ENCODE measurements at regions not wholly inside any gene's neighbourhood (a gene's known extent, or its start where the extent isn't known, plus 50 kb on each side); places are given as distances from the start of the nearest gene placed in this dataset.
A peak's percentile ranks its signal among the peaks of the same experiment; 100 is the strongest.
"Not testable (repeated sequence)": the region's sequence is repeated elsewhere in the genome, so short reads cannot be mapped to it uniquely, and the experiment has no call there.

- Histone ChIP-seq H3K4me1 (ENCODE audit: control insufficient read depth in 1 of 2, insufficient read depth in 2 of 2, low read length in 2 of 2) (no peaks in the 10 kb centered on the region), H3K9me3 (ENCODE audit: control insufficient read depth in 1 of 2, low read length in 2 of 2) (no peaks in the 10 kb centered on the region), H3K4me3 (ENCODE audit: low read depth in 1 of 2, low read length in 2 of 2) (no peak overlapping the region)
Observed at GRCh38 chr10:124205432-124205831, 112.0 kb upstream of the CHST15 start.

GRCh38 chr10:124204726-124205125 lies 111.3 kb upstream of the CHST15 start:
- Histone ChIP-seq H3K4me1 (ENCODE audit: control insufficient read depth in 1 of 2, insufficient read depth in 2 of 2, low read length in 2 of 2) (no peaks in the 10 kb centered on the region), H3K4me3 (ENCODE audit: low read depth in 1 of 2, low read length in 2 of 2) (no peak overlapping the region), H3K27me3 (ENCODE audit: control insufficient read depth in 1 of 2, insufficient read depth in 2 of 2, low read length in 2 of 2) (no peaks in the 10 kb centered on the region), H3K9ac (ENCODE audit: low read depth in 1 of 2, low read length in 2 of 2) (no peak overlapping the region), H3K9me3 (ENCODE audit: control insufficient read depth in 1 of 2, low read length in 2 of 2) (no peaks in the 10 kb centered on the region), H3K36me3 (ENCODE audit: control insufficient read depth in 1 of 2, insufficient read depth in 2 of 2, low read length in 2 of 2) (no peaks in the 10 kb centered on the region), H3K27ac (ENCODE audit: low read depth, low read length) (no peak overlapping the region)

More at GRCh38 chr10:124205432-124205831, 112.0 kb upstream of the CHST15 start:
- Histone ChIP-seq H3K27ac (ENCODE audit: low read depth, low read length) (no peak overlapping the region), H3K36me3 (ENCODE audit: control insufficient read depth in 1 of 2, insufficient read depth in 2 of 2, low read length in 2 of 2) (no peaks in the 10 kb centered on the region), H3K9ac (ENCODE audit: low read depth in 1 of 2, low read length in 2 of 2) (no peak overlapping the region), H3K27me3 (ENCODE audit: control insufficient read depth in 1 of 2, insufficient read depth in 2 of 2, low read length in 2 of 2) (no peaks in the 10 kb centered on the region)

GRCh38 chr10:124200011-124200410 lies 106.6 kb upstream of the CHST15 start:
- no peak overlapping the region for H3K9ac ChIP-seq (ENCODE audit: low read depth in 1 of 2, low read length in 2 of 2)
- H3K27me3 ChIP-seq (ENCODE audit: control insufficient read depth in 1 of 2, insufficient read depth in 2 of 2, low read length in 2 of 2), result no peaks in the 10 kb centered on the region
- H3K4me3 ChIP-seq (ENCODE audit: low read depth in 1 of 2, low read length in 2 of 2), result no peak overlapping the region
- H3K27ac ChIP-seq (ENCODE audit: low read depth, low read length), result no peak overlapping the region
- H3K9me3 ChIP-seq (ENCODE audit: control insufficient read depth in 1 of 2, low read length in 2 of 2), result no peaks in the 10 kb centered on the region
- no peaks in the 10 kb centered on the region for H3K4me1 ChIP-seq (ENCODE audit: control insufficient read depth in 1 of 2, insufficient read depth in 2 of 2, low read length in 2 of 2)
- no peaks in the 10 kb centered on the region for H3K36me3 ChIP-seq (ENCODE audit: control insufficient read depth in 1 of 2, insufficient read depth in 2 of 2, low read length in 2 of 2)

- H3K9ac ChIP-seq (ENCODE audit: low read depth in 1 of 2, low read length in 2 of 2), result no peak overlapping the region
- no peaks in the 10 kb centered on the region for H3K27me3 ChIP-seq (ENCODE audit: control insufficient read depth in 1 of 2, insufficient read depth in 2 of 2, low read length in 2 of 2)
- H3K36me3 ChIP-seq (ENCODE audit: control insufficient read depth in 1 of 2, insufficient read depth in 2 of 2, low read length in 2 of 2), result no peaks in the 10 kb centered on the region
- H3K4me3 ChIP-seq (ENCODE audit: low read depth in 1 of 2, low read length in 2 of 2), result no peak overlapping the region
- H3K27ac ChIP-seq (ENCODE audit: low read depth, low read length), result no peak overlapping the region
- peaks cover 0 to 2% of the 10 kb centered on the region in 2 donors for H3K4me1 ChIP-seq (ENCODE audit: control insufficient read depth in 1 of 2, insufficient read depth in 2 of 2, low read length in 2 of 2)
- no peaks in the 10 kb centered on the region for H3K9me3 ChIP-seq (ENCODE audit: control insufficient read depth in 1 of 2, low read length in 2 of 2)
Observed at GRCh38 chr10:124198871-124199270, 105.5 kb upstream of the CHST15 start.

GRCh38 chr10:124198125-124198501 lies 104.7 kb upstream of the CHST15 start:
- peaks cover 0 to 2% of the 10 kb centered on the region in 2 donors for H3K4me1 ChIP-seq (ENCODE audit: control insufficient read depth in 1 of 2, insufficient read depth in 2 of 2, low read length in 2 of 2)
- H3K27ac ChIP-seq (ENCODE audit: low read depth, low read length), result no peak overlapping the region
- no peaks in the 10 kb centered on the region for H3K36me3 ChIP-seq (ENCODE audit: control insufficient read depth in 1 of 2, insufficient read depth in 2 of 2, low read length in 2 of 2)
- no peak overlapping the region for H3K9ac ChIP-seq (ENCODE audit: low read depth in 1 of 2, low read length in 2 of 2)
- H3K27me3 ChIP-seq (ENCODE audit: control insufficient read depth in 1 of 2, insufficient read depth in 2 of 2, low read length in 2 of 2), result no peaks in the 10 kb centered on the region
- H3K4me3 ChIP-seq (ENCODE audit: low read depth in 1 of 2, low read length in 2 of 2), result no peak overlapping the region
- H3K9me3 ChIP-seq (ENCODE audit: control insufficient read depth in 1 of 2, low read length in 2 of 2), result no peaks in the 10 kb centered on the region

GRCh38 chr10:124197371-124198124 lies 104.2 kb upstream of the CHST15 start:
- H3K36me3 ChIP-seq (ENCODE audit: control insufficient read depth in 1 of 2, insufficient read depth in 2 of 2, low read length in 2 of 2), result no peaks in the 10 kb centered on the region
- no peaks in the 10 kb centered on the region for H3K9me3 ChIP-seq (ENCODE audit: control insufficient read depth in 1 of 2, low read length in 2 of 2)
- H3K27me3 ChIP-seq (ENCODE audit: control insufficient read depth in 1 of 2, insufficient read depth in 2 of 2, low read length in 2 of 2), result no peaks in the 10 kb centered on the region
- H3K4me3 ChIP-seq (ENCODE audit: low read depth in 1 of 2, low read length in 2 of 2), result no peak overlapping the region
- H3K9ac ChIP-seq (ENCODE audit: low read depth in 1 of 2, low read length in 2 of 2), result no peak overlapping the region
- H3K4me1 ChIP-seq (ENCODE audit: control insufficient read depth in 1 of 2, insufficient read depth in 2 of 2, low read length in 2 of 2), result peaks cover 0 to 2% of the 10 kb centered on the region in 2 donors
- H3K27ac ChIP-seq (ENCODE audit: low read depth, low read length), result peak overlapping the region; percentile 22

- Histone ChIP-seq H3K27ac (ENCODE audit: low read depth, low read length) (no peak overlapping the region), H3K36me3 (ENCODE audit: control insufficient read depth in 1 of 2, insufficient read depth in 2 of 2, low read length in 2 of 2) (no peaks in the 10 kb centered on the region)
Observed at GRCh38 chr10:124196659-124197058, 103.3 kb upstream of the CHST15 start.

GRCh38 chr10:124194199-124194824 lies 100.9 kb upstream of the CHST15 start:
- H3K27ac ChIP-seq (ENCODE audit: low read depth, low read length), result no peak overlapping the region
- H3K4me1 ChIP-seq (ENCODE audit: control insufficient read depth in 1 of 2, insufficient read depth in 2 of 2, low read length in 2 of 2), result peaks cover 0 to 2% of the 10 kb centered on the region in 2 donors
- no peaks in the 10 kb centered on the region for H3K36me3 ChIP-seq (ENCODE audit: control insufficient read depth in 1 of 2, insufficient read depth in 2 of 2, low read length in 2 of 2)
- no peaks in the 10 kb centered on the region for H3K9me3 ChIP-seq (ENCODE audit: control insufficient read depth in 1 of 2, low read length in 2 of 2)
- no peak overlapping the region for H3K4me3 ChIP-seq (ENCODE audit: low read depth in 1 of 2, low read length in 2 of 2)
- H3K27me3 ChIP-seq (ENCODE audit: control insufficient read depth in 1 of 2, insufficient read depth in 2 of 2, low read length in 2 of 2), result no peaks in the 10 kb centered on the region
- H3K9ac ChIP-seq (ENCODE audit: low read depth in 1 of 2, low read length in 2 of 2), result no peak overlapping the region

More at GRCh38 chr10:124196659-124197058, 103.3 kb upstream of the CHST15 start:
- Histone ChIP-seq H3K9me3 (ENCODE audit: control insufficient read depth in 1 of 2, low read length in 2 of 2) (no peaks in the 10 kb centered on the region), H3K9ac (ENCODE audit: low read depth in 1 of 2, low read length in 2 of 2) (no peak overlapping the region), H3K4me1 (ENCODE audit: control insufficient read depth in 1 of 2, insufficient read depth in 2 of 2, low read length in 2 of 2) (peaks cover 0 to 2% of the 10 kb centered on the region in 2 donors), H3K4me3 (ENCODE audit: low read depth in 1 of 2, low read length in 2 of 2) (no peak overlapping the region), H3K27me3 (ENCODE audit: control insufficient read depth in 1 of 2, insufficient read depth in 2 of 2, low read length in 2 of 2) (no peaks in the 10 kb centered on the region)

GRCh38 chr10:124193309-124193696 lies 99.9 kb upstream of the CHST15 start:
- no peak overlapping the region for H3K9ac ChIP-seq (ENCODE audit: low read depth in 1 of 2, low read length in 2 of 2)
- H3K4me1 ChIP-seq (ENCODE audit: control insufficient read depth in 1 of 2, insufficient read depth in 2 of 2, low read length in 2 of 2), result peaks cover 0 to 2% of the 10 kb centered on the region in 2 donors
- H3K27ac ChIP-seq (ENCODE audit: low read depth, low read length), result no peak overlapping the region
- H3K27me3 ChIP-seq (ENCODE audit: control insufficient read depth in 1 of 2, insufficient read depth in 2 of 2, low read length in 2 of 2), result no peaks in the 10 kb centered on the region
- no peaks in the 10 kb centered on the region for H3K36me3 ChIP-seq (ENCODE audit: control insufficient read depth in 1 of 2, insufficient read depth in 2 of 2, low read length in 2 of 2)
- H3K9me3 ChIP-seq (ENCODE audit: control insufficient read depth in 1 of 2, low read length in 2 of 2), result no peaks in the 10 kb centered on the region
- H3K4me3 ChIP-seq (ENCODE audit: low read depth in 1 of 2, low read length in 2 of 2), result no peak overlapping the region

GRCh38 chr10:124192664-124193308 lies 99.4 kb upstream of the CHST15 start:
- not testable (repeated sequence) for H3K9ac ChIP-seq (ENCODE audit: low read depth in 1 of 2, low read length in 2 of 2); H3K36me3 ChIP-seq (ENCODE audit: control insufficient read depth in 1 of 2, insufficient read depth in 2 of 2, low read length in 2 of 2); H3K27ac ChIP-seq (ENCODE audit: low read depth, low read length); H3K27me3 ChIP-seq (ENCODE audit: control insufficient read depth in 1 of 2, insufficient read depth in 2 of 2, low read length in 2 of 2); H3K4me1 ChIP-seq (ENCODE audit: control insufficient read depth in 1 of 2, insufficient read depth in 2 of 2, low read length in 2 of 2); H3K9me3 ChIP-seq (ENCODE audit: control insufficient read depth in 1 of 2, low read length in 2 of 2); H3K4me3 ChIP-seq (ENCODE audit: low read depth in 1 of 2, low read length in 2 of 2)
